ENCODE measurements at regions not wholly inside any gene's neighbourhood (a gene's known extent, or its start where the extent isn't known, plus 50 kb on each side); places are given as distances from the start of the nearest gene placed in this dataset.

DNA sequence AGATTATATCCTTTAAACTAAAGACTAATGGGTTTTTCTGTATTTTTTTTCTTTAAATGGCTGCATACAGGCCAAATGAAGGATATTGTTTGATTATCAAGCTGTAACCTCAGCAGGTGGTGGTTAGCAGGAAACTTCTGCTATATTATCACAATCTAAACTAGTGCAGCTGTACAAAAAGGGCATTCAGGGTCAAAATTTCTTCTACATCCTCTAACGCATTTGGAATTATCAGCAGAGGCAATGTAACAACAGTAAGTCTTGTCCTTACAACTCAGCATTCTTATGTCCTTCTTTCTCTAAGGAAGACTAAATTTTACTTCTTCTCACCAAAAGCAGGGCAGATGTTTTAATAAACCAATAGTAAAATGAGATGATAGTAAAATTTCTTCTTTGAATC, 135.8 kb upstream of the FN1 start:
- TF ChIP-seq, protein P1, sequence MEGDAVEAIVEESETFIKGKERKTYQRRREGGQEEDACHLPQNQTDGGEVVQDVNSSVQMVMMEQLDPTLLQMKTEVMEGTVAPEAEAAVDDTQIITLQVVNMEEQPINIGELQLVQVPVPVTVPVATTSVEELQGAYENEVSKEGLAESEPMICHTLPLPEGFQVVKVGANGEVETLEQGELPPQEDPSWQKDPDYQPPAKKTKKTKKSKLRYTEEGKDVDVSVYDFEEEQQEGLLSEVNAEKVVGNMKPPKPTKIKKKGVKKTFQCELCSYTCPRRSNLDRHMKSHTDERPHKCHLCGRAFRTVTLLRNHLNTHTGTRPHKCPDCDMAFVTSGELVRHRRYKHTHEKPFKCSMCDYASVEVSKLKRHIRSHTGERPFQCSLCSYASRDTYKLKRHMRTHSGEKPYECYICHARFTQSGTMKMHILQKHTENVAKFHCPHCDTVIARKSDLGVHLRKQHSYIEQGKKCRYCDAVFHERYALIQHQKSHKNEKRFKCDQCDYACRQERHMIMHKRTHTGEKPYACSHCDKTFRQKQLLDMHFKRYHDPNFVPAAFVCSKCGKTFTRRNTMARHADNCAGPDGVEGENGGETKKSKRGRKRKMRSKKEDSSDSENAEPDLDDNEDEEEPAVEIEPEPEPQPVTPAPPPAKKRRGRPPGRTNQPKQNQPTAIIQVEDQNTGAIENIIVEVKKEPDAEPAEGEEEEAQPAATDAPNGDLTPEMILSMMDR (IDR thresholded peaks at IDR 0.05), result no peak
- TF ChIP-seq MEF2A (IDR thresholded peaks at IDR 0.05; ENCODE audit: borderline replicate concordance, low read depth) (no peak), MXI1 (IDR thresholded peaks at IDR 0.05; ENCODE audit: low read depth, low read length) (no peak), RXRA (IDR thresholded peaks at IDR 0.05; ENCODE audit: borderline replicate concordance, low read depth) (no peak), EP300 (IDR thresholded peaks at IDR 0.05; ENCODE audit: borderline replicate concordance in 1 of 2, low read depth in 1 of 2, low read length in 1 of 2) (no peak), JUND (IDR thresholded peaks at IDR 0.05) (no peak), SIN3A (IDR thresholded peaks at IDR 0.05; ENCODE audit: borderline replicate concordance, low read depth, low read length) (no peak), GABPA (IDR thresholded peaks at IDR 0.05; ENCODE audit: low read depth) (no peak), IRF3 (IDR thresholded peaks at IDR 0.05; ENCODE audit: low read depth, low read length) (no peak)

All from SK-N-SH (cell line).